ENCODE measurements at regions not wholly inside any gene's neighbourhood (a gene's known extent, or its start where the extent isn't known, plus 50 kb on each side); places are given as distances from the start of the nearest gene placed in this dataset.

DNA sequence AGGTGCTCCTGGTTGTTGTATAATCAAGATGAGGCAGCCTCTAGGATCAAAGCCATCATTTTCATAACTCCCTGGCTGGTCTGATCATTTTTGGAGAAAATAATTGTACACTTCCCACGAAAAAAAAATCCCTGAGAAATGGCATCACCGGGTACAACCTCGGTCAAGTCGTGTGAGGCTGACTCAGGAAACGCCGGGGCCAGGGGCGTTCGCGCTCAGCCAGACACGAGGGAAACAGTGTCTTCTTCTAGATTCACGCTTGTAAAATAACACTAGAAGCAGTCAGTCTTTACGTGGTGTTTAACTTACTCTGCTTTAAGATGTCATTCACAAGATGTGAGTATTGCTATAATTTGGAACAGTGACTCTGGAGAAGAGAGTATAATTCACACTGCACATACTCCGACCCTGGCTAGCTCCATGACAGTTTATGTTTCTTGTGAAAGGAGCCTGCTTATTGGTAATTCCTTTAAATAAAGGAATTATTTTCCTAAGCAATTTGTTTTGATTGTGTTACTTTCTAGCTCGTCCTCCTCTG lies 109.0 kb upstream of the SOX1 start:
- TF ChIP-seq, protein P1, sequence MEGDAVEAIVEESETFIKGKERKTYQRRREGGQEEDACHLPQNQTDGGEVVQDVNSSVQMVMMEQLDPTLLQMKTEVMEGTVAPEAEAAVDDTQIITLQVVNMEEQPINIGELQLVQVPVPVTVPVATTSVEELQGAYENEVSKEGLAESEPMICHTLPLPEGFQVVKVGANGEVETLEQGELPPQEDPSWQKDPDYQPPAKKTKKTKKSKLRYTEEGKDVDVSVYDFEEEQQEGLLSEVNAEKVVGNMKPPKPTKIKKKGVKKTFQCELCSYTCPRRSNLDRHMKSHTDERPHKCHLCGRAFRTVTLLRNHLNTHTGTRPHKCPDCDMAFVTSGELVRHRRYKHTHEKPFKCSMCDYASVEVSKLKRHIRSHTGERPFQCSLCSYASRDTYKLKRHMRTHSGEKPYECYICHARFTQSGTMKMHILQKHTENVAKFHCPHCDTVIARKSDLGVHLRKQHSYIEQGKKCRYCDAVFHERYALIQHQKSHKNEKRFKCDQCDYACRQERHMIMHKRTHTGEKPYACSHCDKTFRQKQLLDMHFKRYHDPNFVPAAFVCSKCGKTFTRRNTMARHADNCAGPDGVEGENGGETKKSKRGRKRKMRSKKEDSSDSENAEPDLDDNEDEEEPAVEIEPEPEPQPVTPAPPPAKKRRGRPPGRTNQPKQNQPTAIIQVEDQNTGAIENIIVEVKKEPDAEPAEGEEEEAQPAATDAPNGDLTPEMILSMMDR (IDR thresholded peaks at IDR 0.05): no peak
- TF ChIP-seq POLR2A (IDR thresholded peaks at IDR 0.05): no peak
